ENCODE measurements at regions not wholly inside any gene's neighbourhood (a gene's known extent, or its start where the extent isn't known, plus 50 kb on each side); places are given as distances from the start of the nearest gene placed in this dataset.

GRCh38 chr4:179492260-179493080 is 2050.2 kb upstream of the AGA start:
- Histone ChIP-seq H3K4me3 (replicated peaks; ENCODE audit: insufficient read depth, low read length) (no peak overlapping the region), H3K27ac (replicated peaks) (no peak overlapping the region), H3K27me3 (ENCODE audit: insufficient read depth, poor library complexity, severe bottlenecking) (no peaks in the 10 kb centered on the region)
- TF ChIP-seq CTCF (IDR thresholded peaks at IDR 0.05; ENCODE audit: insufficient read depth, low read length): no peak
- no peak for TF ChIP-seq POLR2AphosphoS5 (IDR thresholded peaks at IDR 0.05; ENCODE audit: low read depth)
- no peak for TF ChIP-seq GABPA (IDR thresholded peaks at IDR 0.05; ENCODE audit: low read depth)
- no peak for TF ChIP-seq REST (IDR thresholded peaks at IDR 0.05; ENCODE audit: insufficient replicate concordance, low read depth)
- TF ChIP-seq SPI1 (IDR thresholded peaks at IDR 0.05; ENCODE audit: borderline replicate concordance, low read depth): no peak
- no peak for DNase-seq (ENCODE audit: low read depth in 1 of 2, low spot score in 1 of 2)

GRCh38 chr4:179503976-179504375 is 2061.7 kb upstream of the AGA start:
- no peak for DNase-seq (ENCODE audit: low read depth in 1 of 2, low spot score in 1 of 2)
- no peak overlapping the region for H3K27ac ChIP-seq (replicated peaks)
- no peak overlapping the region for H3K4me3 ChIP-seq (replicated peaks; ENCODE audit: insufficient read depth, low read length)
- no peaks in the 10 kb centered on the region for H3K27me3 ChIP-seq (ENCODE audit: insufficient read depth, poor library complexity, severe bottlenecking)
- TF ChIP-seq GABPA (IDR thresholded peaks at IDR 0.05; ENCODE audit: low read depth) (no peak), POLR2AphosphoS5 (IDR thresholded peaks at IDR 0.05; ENCODE audit: low read depth) (no peak), CTCF (IDR thresholded peaks at IDR 0.05; ENCODE audit: insufficient read depth, low read length) (no peak), SPI1 (IDR thresholded peaks at IDR 0.05; ENCODE audit: borderline replicate concordance, low read depth) (no peak), REST (IDR thresholded peaks at IDR 0.05; ENCODE audit: insufficient replicate concordance, low read depth) (no peak)

DNA sequence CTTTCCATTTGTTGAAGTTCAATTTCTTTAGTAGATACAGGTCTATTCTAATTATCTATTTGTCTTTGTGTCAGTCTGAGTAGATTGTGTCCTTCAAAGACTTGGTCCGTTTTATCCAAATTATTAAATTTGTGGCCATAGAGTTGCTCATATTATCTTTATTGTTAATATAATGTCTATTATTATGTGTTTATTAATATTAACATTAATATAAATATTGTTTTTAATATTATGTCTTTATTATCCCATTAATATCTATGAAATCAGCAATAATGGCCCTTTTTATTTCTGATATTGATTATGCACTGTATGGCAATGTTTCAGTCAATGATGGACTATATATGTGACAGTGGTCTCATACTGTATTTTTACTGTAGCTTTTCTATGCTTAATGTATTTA is 2067.3 kb upstream of the AGA start:
- H3K4me3 ChIP-seq (replicated peaks; ENCODE audit: insufficient read depth, low read length): no peak overlapping the region
- no peak overlapping the region for H3K27ac ChIP-seq (replicated peaks)
- DNase-seq (ENCODE audit: low read depth in 1 of 2, low spot score in 1 of 2): no peak
- TF ChIP-seq POLR2AphosphoS5 (IDR thresholded peaks at IDR 0.05; ENCODE audit: low read depth) (no peak), REST (IDR thresholded peaks at IDR 0.05; ENCODE audit: insufficient replicate concordance, low read depth) (no peak), GABPA (IDR thresholded peaks at IDR 0.05; ENCODE audit: low read depth) (no peak), CTCF (IDR thresholded peaks at IDR 0.05; ENCODE audit: insufficient read depth, low read length) (no peak), SPI1 (IDR thresholded peaks at IDR 0.05; ENCODE audit: borderline replicate concordance, low read depth) (no peak)
- H3K27me3 ChIP-seq (ENCODE audit: insufficient read depth, poor library complexity, severe bottlenecking): no peaks in the 10 kb centered on the region

Measured in HL-60 (cell line).